ENCODE measurements at regions not wholly inside any gene's neighbourhood (a gene's known extent, or its start where the extent isn't known, plus 50 kb on each side); places are given as distances from the start of the nearest gene placed in this dataset.

DNA sequence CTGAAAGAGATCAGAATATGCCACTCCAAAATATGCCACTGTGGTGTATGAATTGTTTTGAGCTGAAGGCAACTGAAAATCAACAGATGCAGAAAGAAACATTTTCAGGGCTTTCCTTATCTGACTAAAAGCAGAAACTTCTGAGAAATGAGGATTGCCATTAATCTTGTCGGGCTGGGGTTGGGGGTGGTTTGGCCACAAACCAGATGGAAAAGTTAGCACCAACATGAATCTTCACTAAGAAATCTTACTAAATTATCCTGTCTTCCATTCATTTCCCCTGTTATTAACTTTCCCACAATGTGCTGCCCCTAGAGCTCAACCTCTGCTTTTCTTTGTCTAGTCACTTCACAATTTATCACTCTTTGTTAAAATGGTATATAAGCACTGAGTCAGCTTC, 229.9 kb upstream of the GADL1 start:
- H3K4me3 Mint-ChIP-seq: no peak overlapping the region
- no peaks in the 10 kb centered on the region for H3K27me3 Mint-ChIP-seq
- H3K4me1 Mint-ChIP-seq (ENCODE audit: low read depth): no peaks in the 10 kb centered on the region
- intact Hi-C loops (cut with micrococcal nuclease): no loop called here
- DNase-seq: no peak
- H3K9me3 Mint-ChIP-seq: peaks cover 6% of the 10 kb centered on the region
- ChIA-PET POLR2A (no interaction called here), CTCF (interaction anchor here (0.5 kb wide), 1 partner anchor 81 kb away, joined by 3 read pairs; no protein-coding TSS in a partner anchor)
- TF ChIP-seq, protein P1, sequence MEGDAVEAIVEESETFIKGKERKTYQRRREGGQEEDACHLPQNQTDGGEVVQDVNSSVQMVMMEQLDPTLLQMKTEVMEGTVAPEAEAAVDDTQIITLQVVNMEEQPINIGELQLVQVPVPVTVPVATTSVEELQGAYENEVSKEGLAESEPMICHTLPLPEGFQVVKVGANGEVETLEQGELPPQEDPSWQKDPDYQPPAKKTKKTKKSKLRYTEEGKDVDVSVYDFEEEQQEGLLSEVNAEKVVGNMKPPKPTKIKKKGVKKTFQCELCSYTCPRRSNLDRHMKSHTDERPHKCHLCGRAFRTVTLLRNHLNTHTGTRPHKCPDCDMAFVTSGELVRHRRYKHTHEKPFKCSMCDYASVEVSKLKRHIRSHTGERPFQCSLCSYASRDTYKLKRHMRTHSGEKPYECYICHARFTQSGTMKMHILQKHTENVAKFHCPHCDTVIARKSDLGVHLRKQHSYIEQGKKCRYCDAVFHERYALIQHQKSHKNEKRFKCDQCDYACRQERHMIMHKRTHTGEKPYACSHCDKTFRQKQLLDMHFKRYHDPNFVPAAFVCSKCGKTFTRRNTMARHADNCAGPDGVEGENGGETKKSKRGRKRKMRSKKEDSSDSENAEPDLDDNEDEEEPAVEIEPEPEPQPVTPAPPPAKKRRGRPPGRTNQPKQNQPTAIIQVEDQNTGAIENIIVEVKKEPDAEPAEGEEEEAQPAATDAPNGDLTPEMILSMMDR (IDR thresholded peaks at IDR 0.05): no peak
- no peak for ATAC-seq
- H3K27ac Mint-ChIP-seq: no peak overlapping the region
- peaks cover 2% of the 10 kb centered on the region for H3K36me3 Mint-ChIP-seq (ENCODE audit: low read depth)

DNA sequence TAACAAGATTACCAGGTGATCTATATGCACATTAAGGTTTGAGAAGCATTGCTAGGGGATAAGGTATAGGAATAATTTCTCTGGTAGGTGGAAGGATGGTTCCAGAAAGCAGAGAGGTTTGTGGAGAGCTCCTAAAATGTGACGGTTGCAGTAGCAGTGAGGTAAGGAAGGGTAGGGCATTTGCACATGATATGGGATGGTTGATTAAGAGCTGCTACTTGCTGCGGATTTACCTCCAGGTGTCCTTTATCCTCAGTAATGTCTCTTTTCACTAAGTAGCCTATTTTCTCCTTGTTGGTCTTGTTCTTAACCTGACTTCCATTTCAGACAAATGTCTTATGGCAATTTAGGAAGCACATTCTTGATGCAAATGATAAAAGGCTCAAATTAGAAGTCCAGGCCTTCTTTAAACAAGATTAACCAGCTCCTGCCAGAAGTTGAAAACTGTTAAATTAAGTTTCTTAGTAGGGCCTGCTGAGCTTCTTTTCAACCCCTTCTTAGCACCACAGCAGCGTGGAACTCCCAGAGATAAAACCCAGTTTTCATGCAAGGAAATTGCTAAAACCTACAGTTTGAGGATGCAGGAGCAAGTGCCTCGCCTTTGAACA, 231.1 kb upstream of the GADL1 start:
- intact Hi-C loops (cut with micrococcal nuclease): no loop called here
- DNase-seq: no peak
- CTCF ChIA-PET: interaction anchor here (0.6 kb wide), 1 partner anchor 357 kb away, joined by 3 read pairs; no protein-coding TSS in a partner anchor
- Mint-ChIP-seq H3K36me3 (ENCODE audit: low read depth) (peaks cover 2% of the 10 kb centered on the region), H3K4me1 (ENCODE audit: low read depth) (no peaks in the 10 kb centered on the region), H3K27ac (no peak overlapping the region), H3K9me3 (peaks cover 6% of the 10 kb centered on the region), H3K4me3 (no peak overlapping the region), H3K27me3 (no peaks in the 10 kb centered on the region)
- POLR2A ChIA-PET: no interaction called here
- no peak for ATAC-seq
- TF ChIP-seq, protein P1 (IDR thresholded peaks at IDR 0.05): no peak

DNA sequence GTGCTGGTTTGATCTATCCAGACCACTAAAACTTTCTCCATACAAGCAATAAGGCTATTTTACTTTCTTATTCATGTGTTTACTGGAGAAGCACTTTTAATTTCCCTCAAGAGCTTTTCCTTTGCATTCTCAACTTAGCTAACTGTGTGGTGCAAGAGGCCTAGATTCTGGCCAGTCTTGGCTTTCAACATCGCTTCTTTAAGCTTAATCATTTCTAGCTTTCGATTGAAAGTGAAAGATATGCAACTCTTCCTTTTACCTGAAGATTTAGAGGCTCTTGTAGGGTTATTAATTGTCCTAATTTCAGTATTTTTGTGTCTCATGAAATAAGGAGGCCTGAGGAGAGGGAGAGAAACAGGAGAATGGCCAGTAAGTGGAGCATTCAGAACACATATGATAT, 234.8 kb upstream of the GADL1 start:
- ATAC-seq: no peak
- POLR2A ChIA-PET: interaction anchor here (0.6 to 1.0 kb wide), 2 partner anchors 404 to 435 kb away, joined by 3 to 4 read pairs; no protein-coding TSS in a partner anchor

DNA sequence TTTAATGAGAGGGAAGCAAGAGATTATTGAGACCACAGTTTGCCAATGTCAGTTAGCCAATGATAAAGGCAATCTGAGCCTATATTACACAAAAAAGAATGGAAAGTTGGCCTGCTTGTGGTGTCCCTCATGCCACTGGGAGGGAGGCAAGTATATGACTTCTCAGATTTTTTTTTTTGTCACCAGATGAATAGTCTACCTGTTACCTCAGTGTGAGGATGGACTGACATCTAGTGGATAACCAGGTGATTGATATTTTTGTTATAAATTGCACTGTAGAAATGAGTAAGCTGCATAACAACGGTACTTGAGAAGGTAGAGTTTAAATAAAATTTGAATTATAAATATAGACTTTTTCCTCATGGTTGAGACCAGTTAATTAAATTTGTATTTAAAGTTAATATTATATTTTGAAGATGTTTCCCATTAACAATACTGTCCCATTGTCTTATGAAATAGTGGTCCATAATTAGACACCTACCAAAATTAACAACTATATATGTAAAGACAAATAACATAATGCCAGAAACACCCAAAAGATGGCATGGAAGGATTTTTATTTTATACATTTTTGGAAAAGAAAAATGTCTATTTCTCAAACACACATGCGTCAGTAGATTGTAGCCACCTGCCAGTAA, 237.8 kb upstream of the GADL1 start:
- H3K4me1 Mint-ChIP-seq (ENCODE audit: low read depth): no peaks in the 10 kb centered on the region
- H3K27ac Mint-ChIP-seq: no peak overlapping the region
- DNase-seq: no peak
- H3K27me3 Mint-ChIP-seq: no peaks in the 10 kb centered on the region
- no peak for ATAC-seq
- ChIA-PET POLR2A (no interaction called here), CTCF (interaction anchor here (0.6 to 1.9 kb wide), 10 partner anchors 36 to 1120 kb away, joined by 3 to 27 read pairs (median 3); no protein-coding TSS in a partner anchor)
- intact Hi-C loops (cut with micrococcal nuclease): loop anchor here (5.0 kb wide), 1 partner anchor 365 kb away; no protein-coding TSS in a partner anchor
- TF ChIP-seq, protein P1 (IDR thresholded peaks at IDR 0.05): peak; percentile 77
- H3K36me3 Mint-ChIP-seq (ENCODE audit: low read depth): no peaks in the 10 kb centered on the region
- H3K9me3 Mint-ChIP-seq: no peaks in the 10 kb centered on the region
- no peak overlapping the region for H3K4me3 Mint-ChIP-seq

More for the DNA sequence above, 234.8 kb upstream of the GADL1 start:
- Mint-ChIP-seq H3K27ac (no peak overlapping the region), H3K4me3 (no peak overlapping the region), H3K36me3 (ENCODE audit: low read depth) (peaks cover 2% of the 10 kb centered on the region), H3K9me3 (peaks cover 6% of the 10 kb centered on the region), H3K4me1 (ENCODE audit: low read depth) (no peaks in the 10 kb centered on the region), H3K27me3 (no peaks in the 10 kb centered on the region)
- intact Hi-C loops (cut with micrococcal nuclease): no loop called here
- TF ChIP-seq, protein P1 (IDR thresholded peaks at IDR 0.05): no peak
- CTCF ChIA-PET: interaction anchor here (0.9 kb wide), 1 partner anchor 360 kb away, joined by 4 read pairs; no protein-coding TSS in a partner anchor
- no peak for DNase-seq

DNA sequence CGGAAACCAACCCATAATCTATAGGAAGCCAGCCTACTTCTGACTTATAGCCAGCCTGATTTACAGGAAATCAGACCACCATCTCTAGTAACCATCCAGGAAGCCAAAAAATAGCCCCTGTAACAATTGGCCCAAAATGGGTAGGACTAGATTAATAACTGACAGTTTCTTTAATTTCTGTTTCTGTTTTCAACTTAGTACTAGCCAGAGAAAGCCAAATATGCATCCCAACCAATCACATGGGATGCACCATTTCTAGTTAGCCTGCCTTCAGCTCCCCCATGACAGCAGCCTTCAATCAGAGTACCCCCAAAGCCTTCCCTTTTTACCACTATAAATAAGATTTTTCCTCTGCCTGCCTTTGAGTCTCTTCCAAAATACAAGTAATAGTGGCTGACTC, 239.1 kb upstream of the GADL1 start:
- Mint-ChIP-seq H3K27ac (no peak overlapping the region), H3K27me3 (no peaks in the 10 kb centered on the region), H3K4me1 (ENCODE audit: low read depth) (no peaks in the 10 kb centered on the region), H3K9me3 (no peaks in the 10 kb centered on the region), H3K36me3 (ENCODE audit: low read depth) (no peaks in the 10 kb centered on the region), H3K4me3 (no peak overlapping the region)
- no peak for ATAC-seq
- intact Hi-C loops (cut with micrococcal nuclease): loop anchor here (5.0 kb wide), 1 partner anchor 366 kb away; no protein-coding TSS in a partner anchor
- ChIA-PET CTCF (no interaction called here), POLR2A (no interaction called here)
- no peak for DNase-seq
- TF ChIP-seq, protein P1 (IDR thresholded peaks at IDR 0.05): no peak
